HG02970 (cell line): ENCODE measurements at regions not wholly inside any gene's neighbourhood (a gene's known extent, or its start where the extent isn't known, plus 50 kb on each side); places are given as distances from the start of the nearest gene placed in this dataset.
"Not testable (repeated sequence)": the region's sequence is repeated elsewhere in the genome, so short reads cannot be mapped to it uniquely, and the experiment has no call there.

ENCODE experiments used
- ATAC-seq: cut with Tn5 transposase; IDR thresholded peaks from one replicate; pipeline ENCODE4 v1.9.1; 2021; ENCODE audit warnings: mild to moderate bottlenecking, moderate library complexity, moderate number of reproducible peaks; ENCODE audit not compliant: unreplicated experiment, low FRiP score

GRCh38 chr2:39999864-40000263 is 220.8 kb upstream of the THUMPD2 start:
- no peak for ATAC-seq

DNA sequence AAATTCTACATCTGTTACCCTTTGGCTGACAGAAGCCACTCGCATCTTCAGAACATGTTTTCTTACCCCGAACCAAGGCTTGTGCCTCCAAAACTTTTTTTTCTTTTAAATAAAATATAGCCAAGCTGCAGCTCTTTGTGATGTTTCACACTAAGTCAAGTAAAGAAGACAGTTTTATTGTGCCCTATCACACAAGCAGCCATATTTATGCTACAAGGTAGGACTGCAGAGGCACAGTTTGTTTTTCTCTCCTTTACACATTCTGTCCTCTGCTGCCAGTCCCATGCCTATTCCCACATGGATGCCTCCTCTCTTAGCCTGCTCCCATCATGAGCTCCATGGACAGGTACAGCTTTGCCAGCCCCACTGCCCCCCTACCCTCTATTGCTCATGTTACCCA is 219.6 kb upstream of the THUMPD2 start:
- no peak for ATAC-seq

DNA sequence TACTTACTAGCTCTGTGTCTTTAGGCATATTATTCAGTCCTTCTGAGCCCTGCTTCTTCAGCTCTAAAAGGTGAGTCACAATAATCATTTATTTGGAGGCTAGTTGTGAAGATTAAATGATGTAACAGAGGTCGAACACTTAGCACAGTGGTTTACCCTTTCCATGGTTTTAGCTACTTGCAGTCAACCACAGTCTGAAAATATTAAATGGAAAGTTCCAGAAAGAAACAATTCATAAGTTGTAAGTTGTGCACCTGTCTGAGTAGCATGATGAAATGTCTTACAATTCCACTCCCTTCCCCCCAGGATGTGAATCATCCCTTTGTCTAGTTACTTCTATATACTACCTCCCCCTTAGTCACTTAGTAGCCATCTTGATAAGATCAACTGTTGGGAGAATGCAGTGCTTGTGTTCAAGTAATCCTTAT is 217.6 kb upstream of the THUMPD2 start:
- no peak for ATAC-seq

DNA sequence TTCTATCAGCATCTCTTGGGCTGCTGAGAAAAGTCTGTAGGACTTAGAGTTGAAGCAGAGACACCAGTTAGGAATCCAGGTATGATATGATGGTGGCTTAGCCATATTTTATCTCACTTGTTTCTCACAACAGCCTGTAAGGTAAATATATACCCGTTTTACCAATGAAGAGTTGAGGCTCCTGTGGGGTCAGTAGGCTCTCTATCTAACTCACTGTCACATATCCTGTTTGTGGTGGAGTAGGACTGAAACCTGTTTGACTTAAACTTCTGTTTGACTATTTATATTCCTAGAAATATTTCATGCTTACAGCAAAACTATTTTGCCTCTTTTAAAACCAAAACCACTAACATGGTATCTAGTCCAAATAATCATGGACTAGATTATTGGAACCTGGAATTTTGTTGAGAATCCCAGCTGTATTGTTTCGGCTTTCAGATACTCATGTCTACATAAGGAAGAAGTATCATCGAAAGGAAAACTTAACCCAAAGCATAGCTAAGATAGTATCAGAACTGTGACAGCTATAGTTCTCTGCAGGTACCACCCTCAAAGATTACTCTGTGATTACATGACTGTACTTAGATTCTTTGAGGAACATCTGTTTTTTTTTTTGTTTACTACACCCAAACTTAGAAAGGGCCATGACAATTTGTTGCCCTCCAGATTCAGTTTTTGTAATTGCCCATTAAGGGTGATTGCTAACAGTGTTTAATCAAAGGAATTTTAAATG is 216.1 kb upstream of the THUMPD2 start:
- no peak for ATAC-seq

DNA sequence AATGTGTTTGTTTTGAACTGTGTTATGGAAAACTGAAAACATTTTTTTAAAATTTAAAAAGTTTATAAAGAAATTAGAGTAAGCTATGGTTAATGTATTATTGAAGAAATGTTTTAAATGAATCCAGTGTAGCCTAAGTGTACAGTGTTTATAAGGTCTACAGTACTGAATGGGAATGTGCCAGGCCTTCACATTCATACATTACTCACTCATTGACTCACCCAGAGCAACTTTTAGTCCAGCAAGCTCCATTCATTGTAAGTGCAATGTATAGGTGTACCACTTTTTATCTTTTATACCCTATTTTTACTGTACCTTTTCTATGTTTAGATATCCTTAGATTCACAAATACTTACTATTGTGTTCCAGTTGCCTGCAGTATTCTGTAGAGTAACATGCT is 215.1 kb upstream of the THUMPD2 start:
- ATAC-seq = no peak

DNA sequence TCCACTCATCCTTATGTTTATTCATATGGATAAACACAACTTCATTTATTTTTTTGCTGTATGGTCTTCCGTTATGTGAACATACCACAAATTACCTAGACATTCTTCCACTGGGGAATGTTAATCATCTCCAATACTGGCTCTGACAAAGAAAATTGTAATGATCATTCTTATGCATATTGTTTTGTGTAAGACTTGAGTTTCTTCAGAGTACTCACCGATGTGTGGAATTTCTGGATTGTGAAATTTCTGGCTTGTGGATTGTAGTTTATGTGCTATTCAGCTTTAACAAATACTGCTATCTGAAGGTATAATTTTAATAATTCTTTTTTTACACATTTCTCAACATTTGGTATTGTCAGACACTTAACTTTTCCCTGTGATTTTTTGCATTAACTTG is 212.2 kb upstream of the THUMPD2 start:
- no peak for ATAC-seq

GRCh38 chr2:39990335-39990900 is 211.4 kb upstream of the THUMPD2 start:
- ATAC-seq = no peak

DNA sequence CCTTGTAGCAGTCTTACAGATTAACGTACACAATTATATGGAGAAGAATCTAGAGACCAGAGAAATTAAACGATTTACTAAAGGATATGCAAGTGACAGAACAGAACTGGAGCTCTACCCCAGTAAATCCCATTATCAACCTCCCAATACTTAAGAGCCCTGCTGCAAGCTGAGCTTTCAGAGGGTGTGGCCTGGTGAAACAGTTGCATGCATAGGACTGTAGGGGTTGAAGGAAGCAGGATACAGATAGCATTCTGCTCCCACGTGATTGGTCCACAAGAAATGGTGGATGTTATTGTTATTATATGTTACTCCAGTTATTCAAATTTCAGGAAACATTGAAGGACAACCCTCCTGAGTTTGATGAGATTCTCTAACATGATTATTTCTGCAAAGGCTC is 210.8 kb upstream of the THUMPD2 start:
- ATAC-seq = no peak

DNA sequence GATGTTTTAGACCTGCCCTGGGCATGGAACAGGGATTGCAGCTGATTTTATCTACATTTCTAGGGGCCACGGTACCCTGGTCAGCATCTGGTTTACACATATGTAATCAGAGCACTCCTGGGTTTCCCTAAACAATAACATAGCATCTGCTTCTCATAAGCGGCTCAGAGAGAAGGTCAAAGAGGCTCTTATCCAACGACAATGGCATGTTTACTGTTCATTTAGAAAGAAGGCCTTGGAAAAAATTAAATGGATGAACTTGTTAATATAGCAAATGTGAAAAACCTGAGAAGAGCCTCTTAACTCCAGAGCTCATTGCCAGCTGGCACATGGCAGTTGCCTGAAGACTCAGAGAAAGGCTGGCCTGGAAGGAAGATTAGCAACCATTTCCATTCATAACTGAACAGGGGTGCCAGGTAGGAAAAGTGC is 202.8 kb upstream of the THUMPD2 start:
- ATAC-seq = no peak

- no peak for ATAC-seq
Measured at GRCh38 chr2:39975476-39976020, 196.5 kb upstream of the THUMPD2 start.

GRCh38 chr2:39968037-39968436 is 189.0 kb upstream of the THUMPD2 start:
- ATAC-seq = no peak

GRCh38 chr2:39960681-39961080 is 181.6 kb upstream of the THUMPD2 start:
- ATAC-seq = not testable (repeated sequence)

- ATAC-seq = no peak
Measured at GRCh38 chr2:39954346-39954745, 175.3 kb upstream of the THUMPD2 start.

- ATAC-seq = no peak
Measured at GRCh38 chr2:39949131-39949530, 170.1 kb upstream of the THUMPD2 start.

- ATAC-seq = no peak
Measured at GRCh38 chr2:39948016-39948719, 169.1 kb upstream of the THUMPD2 start.

DNA sequence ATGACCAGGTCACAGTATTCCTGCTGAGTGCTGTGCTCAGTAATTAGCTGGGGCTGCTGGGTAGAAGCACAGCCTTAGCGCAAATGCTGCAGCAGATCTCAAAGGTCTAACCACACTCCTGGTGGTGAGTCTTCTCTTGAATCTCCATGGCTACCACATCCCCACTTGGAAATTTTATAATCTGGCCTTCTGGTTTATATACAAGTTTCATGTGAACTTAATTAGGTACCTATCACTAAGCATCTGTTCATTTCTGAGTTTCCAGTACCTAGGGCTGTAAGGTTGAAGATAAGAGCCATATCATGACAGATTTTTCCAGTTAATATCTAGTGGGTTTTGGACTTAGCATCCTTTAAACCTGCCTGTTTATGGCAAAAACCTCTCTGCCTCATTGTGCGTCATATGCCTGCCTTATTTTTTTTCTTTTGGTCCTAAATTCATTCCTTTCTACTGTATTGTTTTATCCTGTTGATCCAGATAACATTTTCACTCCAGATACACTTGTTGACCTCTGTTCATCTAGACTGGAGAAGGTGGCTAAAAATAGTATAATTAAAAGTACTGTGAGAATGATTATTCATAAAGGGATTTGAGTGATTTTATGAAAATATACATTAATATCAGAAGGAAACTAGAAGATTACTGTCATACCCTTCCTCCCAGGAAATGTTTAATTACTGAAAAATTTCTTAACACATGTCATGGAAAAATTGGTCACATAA is 168.4 kb upstream of the THUMPD2 start:
- ATAC-seq = no peak

GRCh38 chr2:39942950-39943349 is 163.9 kb upstream of the THUMPD2 start:
- ATAC-seq = no peak

DNA sequence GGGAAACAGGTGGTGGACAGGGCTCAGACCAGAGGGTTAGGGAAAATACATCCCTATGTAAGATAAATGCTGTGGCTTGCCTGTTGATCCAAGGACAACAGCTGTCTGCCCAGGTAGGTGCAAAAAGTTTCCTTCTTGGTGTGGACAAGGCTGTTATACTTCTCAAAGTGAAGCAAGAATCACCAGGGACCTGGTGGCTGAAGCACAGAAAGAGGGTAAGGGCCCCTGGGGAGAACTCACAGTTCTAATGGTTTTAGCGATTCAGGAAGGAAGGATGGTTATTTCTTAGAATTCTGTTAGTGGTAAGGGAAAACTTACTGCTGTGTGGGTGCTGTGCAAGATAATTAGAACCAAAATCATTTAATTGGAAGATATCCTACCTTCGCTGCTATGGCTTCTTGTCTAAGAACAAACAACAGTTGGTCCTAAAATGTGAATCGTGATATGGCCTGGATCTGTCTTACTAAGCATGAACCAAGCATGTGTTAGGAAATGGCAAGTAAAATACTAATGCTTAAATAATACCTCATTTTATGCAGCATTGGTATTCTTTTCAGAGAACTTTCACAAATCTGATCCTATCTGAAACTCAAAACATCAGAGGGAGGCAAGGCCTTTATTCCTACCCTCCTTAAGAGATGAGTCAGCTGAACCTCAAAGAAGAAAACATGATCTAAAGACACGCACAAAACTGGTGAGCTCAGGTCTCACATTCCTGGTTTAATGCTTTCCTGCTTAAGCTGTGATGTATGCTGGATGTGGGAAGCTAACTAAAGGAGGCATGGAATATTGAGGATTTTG is 159.2 kb upstream of the THUMPD2 start:
- no peak for ATAC-seq

GRCh38 chr2:39937621-39938020 is 158.6 kb upstream of the THUMPD2 start:
- ATAC-seq = no peak

GRCh38 chr2:39934851-39935250 is 155.8 kb upstream of the THUMPD2 start:
- no peak for ATAC-seq
